OCI-M1 (cell line): ENCODE measurements at regions not wholly inside any gene's neighbourhood (a gene's known extent, or its start where the extent isn't known, plus 50 kb on each side); places are given as distances from the start of the nearest gene placed in this dataset.
A peak's percentile ranks its signal among the peaks of the same experiment; 100 is the strongest.
"Not testable (repeated sequence)": the region's sequence is repeated elsewhere in the genome, so short reads cannot be mapped to it uniquely, and the experiment has no call there.

ENCODE experiments used
- DNase-seq: peaks from one replicate; lab custom pipeline; 2025; lab: John Stamatoyannopoulos, UW

- DNase-seq, result no peak
Measured at GRCh38 chr12:84247931-84248330, 664.7 kb downstream of the SLC6A15 start.

GRCh38 chr12:84243686-84244085, 668.9 kb downstream of the SLC6A15 start:
- no peak for DNase-seq

- no peak for DNase-seq
Measured at GRCh38 chr12:84222841-84223240, 689.8 kb downstream of the SLC6A15 start.

- DNase-seq, result no peak
Measured at GRCh38 chr12:84218406-84218805, 694.2 kb downstream of the SLC6A15 start.

- DNase-seq, result no peak
Measured at GRCh38 chr12:84201976-84202375, 710.6 kb downstream of the SLC6A15 start.

GRCh38 chr12:84198294-84198946, 714.2 kb downstream of the SLC6A15 start:
- DNase-seq, result no peak

GRCh38 chr12:84191779-84192178, 720.8 kb downstream of the SLC6A15 start:
- DNase-seq, result no peak

GRCh38 chr12:84186433-84186832, 726.2 kb downstream of the SLC6A15 start:
- DNase-seq, result no peak

GRCh38 chr12:84183576-84183975, 729.0 kb downstream of the SLC6A15 start:
- DNase-seq, result no peak

GRCh38 chr12:84174115-84174514, 738.5 kb downstream of the SLC6A15 start:
- DNase-seq, result no peak

GRCh38 chr12:84172823-84173424, 739.7 kb downstream of the SLC6A15 start:
- no peak for DNase-seq

GRCh38 chr12:84166812-84167211, 745.8 kb downstream of the SLC6A15 start:
- no peak for DNase-seq

GRCh38 chr12:84165998-84166571, 746.5 kb downstream of the SLC6A15 start:
- DNase-seq, result no peak

- DNase-seq, result no peak
Measured at GRCh38 chr12:84161296-84161695, 751.3 kb downstream of the SLC6A15 start.

GRCh38 chr12:84159260-84159659, 753.3 kb downstream of the SLC6A15 start:
- DNase-seq, result no peak

GRCh38 chr12:84157170-84157569, 755.4 kb downstream of the SLC6A15 start:
- DNase-seq, result no peak

GRCh38 chr12:84154991-84155930, 757.3 kb downstream of the SLC6A15 start:
- DNase-seq, result not testable (repeated sequence)

- DNase-seq, result not testable (repeated sequence)
Measured at GRCh38 chr12:84154439-84154990, 758.1 kb downstream of the SLC6A15 start.

GRCh38 chr12:84150201-84150600, 762.4 kb downstream of the SLC6A15 start:
- no peak for DNase-seq

- DNase-seq, result no peak
Measured at GRCh38 chr12:84148335-84148734, 764.3 kb downstream of the SLC6A15 start.

- DNase-seq, result peak; percentile 75
Measured at GRCh38 chr12:84136862-84137367, 775.7 kb downstream of the SLC6A15 start.
